Heart left ventricle (tissue), 16 donors: ENCODE measurements at regions not wholly inside any gene's neighbourhood (a gene's known extent, or its start where the extent isn't known, plus 50 kb on each side); places are given as distances from the start of the nearest gene placed in this dataset.
"Not testable (repeated sequence)": the region's sequence is repeated elsewhere in the genome, so short reads cannot be mapped to it uniquely, and the experiment has no call there.

Experiments used
- ATAC-seq, 4 donors: fragments of 200-7000 bp; cut with Tn5 transposase; one replicate each; pipeline ENCODE4 v1.9.1; 2020 to 2022; ENCODE audit warnings: moderate library complexity in 4 of 4, mild to moderate bottlenecking in 3 of 4, moderate number of reproducible peaks in 1 of 4
- DNase-seq, 5 donors: peaks; one replicate each; pipeline ENCODE4 v3.0.0-alpha.2; 2020
- H3K27ac ChIP-seq, 12 donors: fragments of 200-600 bp; sonication (generic) in 4 of 12; one replicate each; pipeline versions ENCODE4 v1.5.0 to v1.8.0; 2016 to 2022; ENCODE audit warnings: mild to moderate bottlenecking in 2 of 12
- H3K27me3 ChIP-seq, 9 donors: fragments of 200-600 bp; sonication (generic) in 2 of 9; one replicate each; pipeline versions ENCODE4 v1.5.1 to v1.8.0; 2016 to 2022; ENCODE audit warnings: mild to moderate bottlenecking in 3 of 9
- H3K36me3 ChIP-seq, 9 donors: fragments of 200-600 bp; sonication (generic) in 2 of 9; one replicate each; pipeline versions ENCODE4 v1.5.0 to v1.8.0; 2018 to 2022; ENCODE audit warnings: mild to moderate bottlenecking in 2 of 9
- H3K4me1 ChIP-seq, 12 donors: fragments of 200-600 bp; sonication (generic) in 4 of 12; one replicate each; pipeline versions ENCODE4 v1.5.0 to v1.8.0; 2016 to 2022; ENCODE audit warnings: mild to moderate bottlenecking in 3 of 12
- H3K4me3 ChIP-seq, 12 donors: fragments of 200-600 bp; sonication (generic) in 4 of 12; one replicate each; pipeline versions ENCODE4 v1.5.0 to v1.8.0; 2017 to 2022; ENCODE audit warnings: mild to moderate bottlenecking in 9 of 12, moderate library complexity in 4 of 12
- H3K9me3 ChIP-seq, 12 donors: fragments of 200-600 bp; sonication (generic) in 4 of 12; one replicate each; pipeline versions ENCODE4 v1.5.0 to v1.8.0; 2016 to 2022; ENCODE audit warnings: mild to moderate bottlenecking in 1 of 12
- POLR2A ChIP-seq, 2 donors: fragments of 450-650 bp; IDR thresholded peaks; one replicate each; pipeline ENCODE4 v1.6.1; 2017; ENCODE audit warnings: antibody characterized with exemption in 2 of 2, mild to moderate bottlenecking in 2 of 2, moderate library complexity in 2 of 2
- WGBS, 4 donors: extraction: QIAGEN DNeasy Blood & Tissue Kit in 2 of 4; methylation state at CpG; one replicate each; pipeline versions ENCODE4 v1.1.5 to v1.1.7; 2013 to 2018; 5-methylcytosine and 5-hydroxymethylcytosine counted together
- intact Hi-C, 10 donors: fragments of 100-400 bp; cut with DNase I; formaldehyde crosslinking; loops; one replicate each; pipeline versions ENCODE4 v1.11.1 to v1.14.2; 2022
- TF ChIP-seq, protein P1 (sequence below), 12 donors: fragments of 200-600 bp; sonication (generic) in 4 of 12; IDR thresholded peaks; one replicate each; pipeline versions ENCODE4 v1.5.0 to v1.8.0; 2018 to 2022; ENCODE audit warnings: antibody characterized with exemption in 12 of 12, mild to moderate bottlenecking in 5 of 12
- donor health status: ischemic (EF 13 %, LVEDD 7.1; RV severe dilation, severe dysfunction).
- donor health status: healthy with polysubstance abuse.
- donor health status: DM: no; HTN: yes; CAD: no.
- donor health status: DM: no; HTN: no; CAD: no.
- donor health status: ischemic (EF 25% LVEDD 6.9; RV normal size, moderate dysfunction).
- donor health status: ischemic (EF 25% LVEDD 5.7; RV mildly dilated, moderate dysfunction).
- donor health status: healthy.
- donor health status: DM: yes; HTN: yes; CAD: no.
- donor health status: ischemic (EF 35%, LVEDD 5.7; RV mildly dilated, moderate dysfunction).
- donor health status: nonischemic (EF 11% LVEDD 7.7; RV severe dilation, severe dysfunction).
- donor health status: DM: yes; HTN: yes; CAD: no.
- donor health status: PGD.
- donor health status: ischemic (EF 29% LVEDD 5.4; RV normal size, mild dysfunction).
- donor health status: nonischemic (EF 23%, LVEDD 6.1; RV moderate dilation, normal function).

DNA sequence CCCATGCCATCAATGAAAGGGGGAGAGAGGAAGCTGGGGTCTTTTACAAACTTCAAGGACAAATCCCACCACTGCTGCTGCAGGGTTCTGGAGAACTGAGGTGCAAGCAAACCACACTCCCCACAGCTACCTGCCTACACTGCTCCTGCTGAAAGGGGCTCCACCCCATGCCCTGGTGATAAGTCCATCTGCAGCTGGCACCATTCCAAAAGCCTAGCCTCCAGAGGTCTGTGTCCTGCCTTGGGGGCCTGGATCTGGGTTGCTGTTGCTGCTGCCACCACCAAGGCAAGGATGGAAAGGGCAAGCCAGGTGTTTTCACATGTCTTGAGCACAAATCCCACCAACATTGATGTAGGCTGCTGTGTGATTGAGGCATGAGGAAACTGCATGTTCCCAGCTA lies 97.4 kb upstream of the UBE2E3 start:
- DNase-seq (no peak), ATAC-seq (no peak)
- Histone ChIP-seq H3K27ac (no peak overlapping the region), H3K36me3 (no peaks in the 10 kb centered on the region), H3K4me1 (no peaks in the 10 kb centered on the region), H3K4me3 (no peak overlapping the region), H3K27me3 (no peaks in the 10 kb centered on the region), H3K9me3 (peaks cover 0 to 28% (median 6%) of the 10 kb centered on the region in 12 donors)
- intact Hi-C loops = no loop called here
- TF ChIP-seq POLR2A (IDR thresholded peaks at IDR 0.05) = no peak
- TF ChIP-seq, protein P1, sequence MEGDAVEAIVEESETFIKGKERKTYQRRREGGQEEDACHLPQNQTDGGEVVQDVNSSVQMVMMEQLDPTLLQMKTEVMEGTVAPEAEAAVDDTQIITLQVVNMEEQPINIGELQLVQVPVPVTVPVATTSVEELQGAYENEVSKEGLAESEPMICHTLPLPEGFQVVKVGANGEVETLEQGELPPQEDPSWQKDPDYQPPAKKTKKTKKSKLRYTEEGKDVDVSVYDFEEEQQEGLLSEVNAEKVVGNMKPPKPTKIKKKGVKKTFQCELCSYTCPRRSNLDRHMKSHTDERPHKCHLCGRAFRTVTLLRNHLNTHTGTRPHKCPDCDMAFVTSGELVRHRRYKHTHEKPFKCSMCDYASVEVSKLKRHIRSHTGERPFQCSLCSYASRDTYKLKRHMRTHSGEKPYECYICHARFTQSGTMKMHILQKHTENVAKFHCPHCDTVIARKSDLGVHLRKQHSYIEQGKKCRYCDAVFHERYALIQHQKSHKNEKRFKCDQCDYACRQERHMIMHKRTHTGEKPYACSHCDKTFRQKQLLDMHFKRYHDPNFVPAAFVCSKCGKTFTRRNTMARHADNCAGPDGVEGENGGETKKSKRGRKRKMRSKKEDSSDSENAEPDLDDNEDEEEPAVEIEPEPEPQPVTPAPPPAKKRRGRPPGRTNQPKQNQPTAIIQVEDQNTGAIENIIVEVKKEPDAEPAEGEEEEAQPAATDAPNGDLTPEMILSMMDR (IDR thresholded peaks at IDR 0.05) = no peak

DNA sequence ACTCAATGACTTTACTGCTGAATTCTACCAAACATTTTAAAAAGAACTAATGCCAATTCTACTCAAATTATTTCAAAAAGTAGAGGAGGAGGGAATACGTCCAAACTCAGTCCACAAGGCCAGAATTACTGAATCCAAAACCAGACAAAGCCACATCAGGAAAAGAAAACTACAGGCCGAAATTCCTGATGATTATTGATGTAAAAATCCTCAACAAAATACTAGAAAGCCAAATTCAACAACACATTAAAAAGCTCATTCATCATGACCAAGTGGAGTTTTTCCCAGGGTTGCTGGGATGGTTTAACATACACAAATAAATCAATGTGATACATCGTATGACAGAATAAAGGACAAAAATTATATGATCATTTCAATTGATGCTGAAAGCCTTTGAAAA lies 103.9 kb upstream of the UBE2E3 start:
- DNase-seq = no peak
- H3K4me1 ChIP-seq = no peaks in the 10 kb centered on the region
- intact Hi-C loops = no loop called here
- TF ChIP-seq, protein P1 (IDR thresholded peaks at IDR 0.05) = no peak
- no peak for TF ChIP-seq POLR2A (IDR thresholded peaks at IDR 0.05)
- 17 to 26% (median 25%) methylated on average over 3 of the region's 3 CpGs for WGBS, 4 donors
- H3K9me3 ChIP-seq = peaks cover 0 to 28% (median 7%) of the 10 kb centered on the region in 12 donors
- ATAC-seq = no peak
- no peaks in the 10 kb centered on the region for H3K36me3 ChIP-seq
- no peak overlapping the region for H3K27ac ChIP-seq
- no peak overlapping the region for H3K4me3 ChIP-seq
- no peaks in the 10 kb centered on the region for H3K27me3 ChIP-seq

DNA sequence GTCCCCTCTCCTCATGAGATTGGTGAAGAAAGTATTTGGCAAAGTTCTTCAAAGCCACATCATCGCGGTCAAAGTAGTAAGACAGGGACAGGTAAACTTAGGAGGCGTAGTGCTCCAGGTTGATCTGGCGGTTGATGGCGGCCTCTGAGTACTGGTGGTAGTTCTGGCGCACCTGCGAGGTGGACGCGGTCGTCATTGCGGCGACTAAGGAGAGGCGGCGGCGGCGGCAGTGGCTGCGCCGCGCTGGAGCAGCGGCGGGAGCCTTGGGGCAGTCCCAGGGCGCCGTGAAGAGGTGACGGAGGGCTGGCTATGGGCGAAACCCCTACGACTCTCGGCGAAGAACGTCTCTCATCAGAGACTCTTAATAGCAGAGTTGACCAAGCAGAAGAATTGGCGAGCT lies 107.2 kb upstream of the UBE2E3 start:
- no peaks in the 10 kb centered on the region for H3K36me3 ChIP-seq
- DNase-seq = peak in 1 of 5 donors; percentile 46
- no peak for ATAC-seq
- H3K27ac ChIP-seq = no peak overlapping the region
- intact Hi-C loops = no loop called here
- no peaks in the 10 kb centered on the region for H3K4me1 ChIP-seq
- whole genome bisulfite sequencing, 4 donors = 62 to 89% (median 79%) methylated on average over 20 to 29 of the region's 30 CpGs
- H3K27me3 ChIP-seq = no peaks in the 10 kb centered on the region
- H3K4me3 ChIP-seq = no peak overlapping the region
- H3K9me3 ChIP-seq = peaks cover 0 to 16% (median 7%) of the 10 kb centered on the region in 12 donors
- no peak for TF ChIP-seq POLR2A (IDR thresholded peaks at IDR 0.05)
- TF ChIP-seq, protein P1 (IDR thresholded peaks at IDR 0.05) = no peak

DNA sequence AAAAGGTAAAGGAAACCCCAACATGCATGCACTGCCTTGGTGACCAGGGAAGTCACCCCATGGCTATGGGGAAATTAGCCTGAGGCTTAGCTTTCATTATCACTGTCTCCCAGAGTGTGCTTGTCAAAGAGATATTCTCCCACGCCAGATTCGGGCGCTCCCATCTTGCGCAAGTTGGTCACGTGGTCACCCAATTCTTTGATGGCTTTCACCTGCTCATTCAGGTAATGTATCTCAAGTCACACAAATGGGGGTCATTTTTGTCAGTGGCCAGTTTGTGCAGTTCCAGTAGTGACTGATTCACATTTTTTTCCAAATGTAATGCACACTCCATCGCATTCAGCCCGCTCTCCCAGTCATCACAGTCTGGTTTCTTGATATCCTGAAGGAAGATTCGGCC lies 107.6 kb upstream of the UBE2E3 start:
- not testable (repeated sequence) for H3K4me3 ChIP-seq

DNA sequence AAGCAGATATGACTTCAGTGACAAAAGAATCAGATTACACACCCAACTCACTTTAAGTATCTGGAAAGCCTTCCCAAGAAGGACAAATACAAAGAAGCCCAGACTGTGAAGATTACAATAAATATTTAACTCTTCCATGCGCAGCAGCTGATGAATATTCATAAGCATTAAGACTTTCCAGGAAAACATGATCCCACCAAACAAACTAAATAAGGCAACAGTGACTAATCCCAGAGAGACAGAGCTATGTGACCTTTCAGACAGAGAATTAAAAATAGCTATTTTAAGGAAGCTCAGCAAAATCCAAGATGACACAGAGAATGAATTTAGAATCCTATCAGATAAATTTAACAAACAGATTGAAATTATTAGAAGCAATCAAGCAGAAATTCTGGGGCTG lies 108.2 kb upstream of the UBE2E3 start:
- intact Hi-C loops = no loop called here
- Histone ChIP-seq H3K27ac (no peak overlapping the region), H3K27me3 (no peaks in the 10 kb centered on the region), H3K9me3 (peaks cover 0 to 13% (median 0%) of the 10 kb centered on the region in 12 donors), H3K4me1 (no peaks in the 10 kb centered on the region), H3K36me3 (no peaks in the 10 kb centered on the region), H3K4me3 (no peak overlapping the region)
- 81 to 91% (median 83%) methylated on average over 1 of the region's 1 CpG for WGBS, 4 donors
- no peak for TF ChIP-seq POLR2A (IDR thresholded peaks at IDR 0.05)
- TF ChIP-seq, protein P1 (IDR thresholded peaks at IDR 0.05) = no peak
- no peak for DNase-seq
- ATAC-seq = no peak

More for the DNA sequence above, 107.6 kb upstream of the UBE2E3 start:
- ATAC-seq, intact Hi-C loops, H3K27me3 ChIP-seq, H3K4me1 ChIP-seq, H3K27ac ChIP-seq, H3K36me3 ChIP-seq, DNase-seq: not testable (repeated sequence)
- 86 to 93% (median 91%) methylated on average over 8 of the region's 8 CpGs for WGBS, 4 donors
- H3K9me3 ChIP-seq = peaks cover 0 to 15% (median 4%) of the 10 kb centered on the region in 12 donors
